NT2/D1 (cell line): ENCODE measurements at regions not wholly inside any gene's neighbourhood (a gene's known extent, or its start where the extent isn't known, plus 50 kb on each side); places are given as distances from the start of the nearest gene placed in this dataset.

Source experiments
- SUZ12 ChIP-seq: IDR thresholded peaks from 2 replicates; pipeline ENCODE4 v1.6.1; 2011; ENCODE audit not compliant: insufficient read length, insufficient read depth; ENCODE audit errors: extremely low read depth
- ZNF274 ChIP-seq: IDR thresholded peaks from 2 replicates; pipeline ENCODE4 v1.6.1; 2011; ENCODE audit warnings: mild to moderate bottlenecking, low read depth, low read length

- no peak for TF ChIP-seq ZNF274
- no peak for TF ChIP-seq SUZ12
These were observed 482.6 kb downstream of the MIAT start for GRCh38 chr22:27139935-27140511.
